Fibroblast of lung (primary cell): ENCODE measurements at regions not wholly inside any gene's neighbourhood (a gene's known extent, or its start where the extent isn't known, plus 50 kb on each side); places are given as distances from the start of the nearest gene placed in this dataset.
"Not testable (repeated sequence)": the region's sequence is repeated elsewhere in the genome, so short reads cannot be mapped to it uniquely, and the experiment has no call there.

Experiments
- DNase-seq, 2 donors: peaks; one replicate each; pipeline versions ENCODE4 v3.0.0 to v3.0.0-alpha.2; 2010; ENCODE audit warnings: low read depth in 2 of 2
- H2AFZ ChIP-seq: 2 replicates; pipeline ENCODE4 v1.5.1; 2012; ENCODE audit warnings: low read length, control low read depth, inconsistent platforms
- H3K27ac ChIP-seq: 2 replicates; pipeline ENCODE4 v1.5.1; 2011; ENCODE audit warnings: low read length, control low read depth; ENCODE audit not compliant: insufficient read depth
- H3K27me3 ChIP-seq: 2 replicates; pipeline ENCODE4 v1.5.1; 2011; ENCODE audit warnings: mild to moderate bottlenecking, low read length; ENCODE audit not compliant: control insufficient read depth, insufficient read depth
- H3K36me3 ChIP-seq: 2 replicates; pipeline ENCODE4 v1.5.1; 2011; ENCODE audit warnings: low read length; ENCODE audit not compliant: control insufficient read depth, insufficient read depth
- H3K4me1 ChIP-seq: 2 replicates; pipeline ENCODE4 v1.5.1; 2011; ENCODE audit warnings: low read length; ENCODE audit not compliant: control insufficient read depth, insufficient read depth; ENCODE audit errors: extremely low read depth
- H3K4me2 ChIP-seq: 2 replicates; pipeline ENCODE4 v1.5.1; 2011; ENCODE audit warnings: low read length, control low read depth; ENCODE audit not compliant: insufficient read depth; ENCODE audit errors: extremely low read depth
- H3K4me3 ChIP-seq, 4 experiments: fragments of 200-600 bp in 1 of 4; sonication (generic) in 1 of 4; replicated peaks in 1 of 4; 2 replicates each; pipeline ENCODE4 v1.5.1; 2011 to 2016; ENCODE audit warnings: low read length in 4 of 4, low read depth in 3 of 4, mild to moderate bottlenecking in 3 of 4, control low read depth in 2 of 4, inconsistent platforms in 1 of 4, mixed read lengths in 1 of 4; ENCODE audit not compliant: insufficient read depth in 1 of 4; ENCODE audit errors: control extremely low read depth in 1 of 4
- H3K79me2 ChIP-seq: 2 replicates; pipeline ENCODE4 v1.5.1; 2012; ENCODE audit warnings: mild to moderate bottlenecking, low read length, inconsistent platforms; ENCODE audit not compliant: control insufficient read depth, insufficient read depth
- H3K9ac ChIP-seq: 2 replicates; pipeline ENCODE4 v1.5.1; 2011; ENCODE audit warnings: mild to moderate bottlenecking, low read length, control low read depth; ENCODE audit not compliant: insufficient read depth
- H3K9me3 ChIP-seq: 2 replicates; pipeline ENCODE4 v1.5.1; 2012; ENCODE audit warnings: low read depth, low read length; ENCODE audit not compliant: control insufficient read depth, insufficient read depth
- H4K20me1 ChIP-seq: 2 replicates; pipeline ENCODE4 v1.5.1; 2011; ENCODE audit warnings: low read length; ENCODE audit not compliant: control insufficient read depth, insufficient read depth; ENCODE audit errors: extremely low read depth
- EZH2 ChIP-seq: IDR thresholded peaks from 2 replicates; pipeline ENCODE4 v1.5.1; 2012; ENCODE audit warnings: low read length, control low read depth, mild to moderate bottlenecking; ENCODE audit errors: missing control alignments
- TF ChIP-seq, protein P1 (sequence below), 2 donors: IDR thresholded peaks in 1 of 2; conservative IDR thresholded peaks in 1 of 2; 1 replicate in 1 of 2; 2 replicates in 1 of 2; pipeline ENCODE4 v1.5.1; 2011 to 2012; ENCODE audit warnings: low read length in 2 of 2, control low read depth in 1 of 2, inconsistent platforms in 1 of 2, low read depth in 1 of 2, mild to moderate bottlenecking in 1 of 2

GRCh38 chr10:27319752-27320431 lies 79.3 kb upstream of the ACBD5 start:
- Histone ChIP-seq H3K9ac (no peak overlapping the region), H3K9me3 (no peaks in the 10 kb centered on the region), H3K4me2 (peak overlapping the region; percentile 25), H4K20me1 (no peaks in the 10 kb centered on the region), H2AFZ (no peak overlapping the region), H3K27me3 (no peaks in the 10 kb centered on the region), H3K4me3 (peak overlapping the region in 2 of 4 experiments; percentile 14 to 41), H3K36me3 (no peaks in the 10 kb centered on the region), H3K79me2 (no peaks in the 10 kb centered on the region), H3K4me1 (no peaks in the 10 kb centered on the region), H3K27ac (no peak overlapping the region)
- no peak for TF ChIP-seq EZH2
- TF ChIP-seq, protein P1, sequence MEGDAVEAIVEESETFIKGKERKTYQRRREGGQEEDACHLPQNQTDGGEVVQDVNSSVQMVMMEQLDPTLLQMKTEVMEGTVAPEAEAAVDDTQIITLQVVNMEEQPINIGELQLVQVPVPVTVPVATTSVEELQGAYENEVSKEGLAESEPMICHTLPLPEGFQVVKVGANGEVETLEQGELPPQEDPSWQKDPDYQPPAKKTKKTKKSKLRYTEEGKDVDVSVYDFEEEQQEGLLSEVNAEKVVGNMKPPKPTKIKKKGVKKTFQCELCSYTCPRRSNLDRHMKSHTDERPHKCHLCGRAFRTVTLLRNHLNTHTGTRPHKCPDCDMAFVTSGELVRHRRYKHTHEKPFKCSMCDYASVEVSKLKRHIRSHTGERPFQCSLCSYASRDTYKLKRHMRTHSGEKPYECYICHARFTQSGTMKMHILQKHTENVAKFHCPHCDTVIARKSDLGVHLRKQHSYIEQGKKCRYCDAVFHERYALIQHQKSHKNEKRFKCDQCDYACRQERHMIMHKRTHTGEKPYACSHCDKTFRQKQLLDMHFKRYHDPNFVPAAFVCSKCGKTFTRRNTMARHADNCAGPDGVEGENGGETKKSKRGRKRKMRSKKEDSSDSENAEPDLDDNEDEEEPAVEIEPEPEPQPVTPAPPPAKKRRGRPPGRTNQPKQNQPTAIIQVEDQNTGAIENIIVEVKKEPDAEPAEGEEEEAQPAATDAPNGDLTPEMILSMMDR (conservative IDR thresholded peaks at IDR 0.05 in 1 of 2, IDR thresholded peaks at IDR 0.05 in 1 of 2; ENCODE audit: low read depth in 1 of 2, low read length in 2 of 2), result no peak
- DNase-seq, result peak; percentile 52 to 63

- not testable (repeated sequence) for DNase-seq, H2AFZ ChIP-seq, H3K4me2 ChIP-seq, H3K27ac ChIP-seq, H4K20me1 ChIP-seq, H3K79me2 ChIP-seq, H3K4me3 ChIP-seq, H3K9ac ChIP-seq, H3K36me3 ChIP-seq, H3K9me3 ChIP-seq, H3K27me3 ChIP-seq, H3K4me1 ChIP-seq
Observed at GRCh38 chr10:27319139-27319538, 78.5 kb upstream of the ACBD5 start.

GRCh38 chr10:27315082-27315481 lies 74.5 kb upstream of the ACBD5 start:
- H4K20me1 ChIP-seq, H3K36me3 ChIP-seq, H3K27ac ChIP-seq, H3K4me3 ChIP-seq, H3K79me2 ChIP-seq, H3K4me1 ChIP-seq, H3K4me2 ChIP-seq, H3K27me3 ChIP-seq, DNase-seq, H3K9ac ChIP-seq, H3K9me3 ChIP-seq, H2AFZ ChIP-seq: not testable (repeated sequence)

DNA sequence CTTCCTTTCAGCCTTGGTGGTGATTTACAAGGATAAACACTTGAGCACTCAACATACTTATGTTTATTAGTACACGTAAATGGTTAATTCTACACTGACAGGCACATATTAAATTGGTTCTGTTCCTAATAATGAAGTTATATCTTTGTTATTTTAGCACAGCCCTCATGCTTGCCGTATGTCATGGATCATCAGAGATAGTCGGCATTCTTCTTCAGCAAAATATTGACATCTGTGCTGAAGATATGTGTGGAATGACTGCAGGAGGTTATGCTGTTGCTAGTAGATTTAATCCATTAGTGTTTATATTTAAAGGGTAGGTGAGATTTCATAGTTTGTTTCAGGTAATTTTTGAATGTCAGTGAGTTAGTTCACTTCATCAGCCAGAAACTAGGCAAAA lies 73.0 kb upstream of the ACBD5 start:
- H4K20me1 ChIP-seq, H3K36me3 ChIP-seq, H2AFZ ChIP-seq, H3K9me3 ChIP-seq, H3K4me1 ChIP-seq, H3K27me3 ChIP-seq, H3K79me2 ChIP-seq, H3K4me2 ChIP-seq, H3K27ac ChIP-seq, DNase-seq, H3K9ac ChIP-seq, H3K4me3 ChIP-seq: not testable (repeated sequence)
